HG02970 (cell line): ENCODE measurements at regions not wholly inside any gene's neighbourhood (a gene's known extent, or its start where the extent isn't known, plus 50 kb on each side); places are given as distances from the start of the nearest gene placed in this dataset.

Source experiments
- ATAC-seq: cut with Tn5 transposase; IDR thresholded peaks from one replicate; pipeline ENCODE4 v1.9.1; 2021; ENCODE audit warnings: mild to moderate bottlenecking, moderate library complexity, moderate number of reproducible peaks; ENCODE audit not compliant: unreplicated experiment, low FRiP score

- ATAC-seq = no peak
These were observed 140.6 kb upstream of the PHACTR1 start for GRCh38 chr6:12575961-12576360.

GRCh38 chr6:12576389-12576788 lies 140.2 kb upstream of the PHACTR1 start:
- no peak for ATAC-seq

- no peak for ATAC-seq
These were observed 139.3 kb upstream of the PHACTR1 start for GRCh38 chr6:12577124-12577850.

- ATAC-seq = no peak
These were observed 138.5 kb upstream of the PHACTR1 start for GRCh38 chr6:12578097-12578496.

- no peak for ATAC-seq
These were observed 137.8 kb upstream of the PHACTR1 start for GRCh38 chr6:12578751-12579150.

- ATAC-seq = no peak
These were observed 136.3 kb upstream of the PHACTR1 start for GRCh38 chr6:12580290-12580689.

GRCh38 chr6:12582421-12583110 lies 134.0 kb upstream of the PHACTR1 start:
- no peak for ATAC-seq

- ATAC-seq = no peak
These were observed 131.7 kb upstream of the PHACTR1 start for GRCh38 chr6:12584631-12585405.

GRCh38 chr6:12585497-12585958 lies 131.0 kb upstream of the PHACTR1 start:
- no peak for ATAC-seq

- ATAC-seq = no peak
These were observed 129.7 kb upstream of the PHACTR1 start for GRCh38 chr6:12586721-12587480.

GRCh38 chr6:12590901-12591300 lies 125.7 kb upstream of the PHACTR1 start:
- no peak for ATAC-seq

- ATAC-seq = no peak
These were observed 123.9 kb upstream of the PHACTR1 start for GRCh38 chr6:12592634-12593033.

GRCh38 chr6:12593771-12594529 lies 122.6 kb upstream of the PHACTR1 start:
- ATAC-seq = no peak

- no peak for ATAC-seq
These were observed 122.1 kb upstream of the PHACTR1 start for GRCh38 chr6:12594530-12594893.

GRCh38 chr6:12595161-12595811 lies 121.3 kb upstream of the PHACTR1 start:
- no peak for ATAC-seq

GRCh38 chr6:12596731-12597130 lies 119.8 kb upstream of the PHACTR1 start:
- no peak for ATAC-seq

GRCh38 chr6:12598919-12599318 lies 117.6 kb upstream of the PHACTR1 start:
- no peak for ATAC-seq

- ATAC-seq = no peak
These were observed 114.7 kb upstream of the PHACTR1 start for GRCh38 chr6:12601881-12602280.

GRCh38 chr6:12602342-12602741 lies 114.2 kb upstream of the PHACTR1 start:
- ATAC-seq = no peak
